ENCODE measurements at regions not wholly inside any gene's neighbourhood (a gene's known extent, or its start where the extent isn't known, plus 50 kb on each side); places are given as distances from the start of the nearest gene placed in this dataset.

DNA sequence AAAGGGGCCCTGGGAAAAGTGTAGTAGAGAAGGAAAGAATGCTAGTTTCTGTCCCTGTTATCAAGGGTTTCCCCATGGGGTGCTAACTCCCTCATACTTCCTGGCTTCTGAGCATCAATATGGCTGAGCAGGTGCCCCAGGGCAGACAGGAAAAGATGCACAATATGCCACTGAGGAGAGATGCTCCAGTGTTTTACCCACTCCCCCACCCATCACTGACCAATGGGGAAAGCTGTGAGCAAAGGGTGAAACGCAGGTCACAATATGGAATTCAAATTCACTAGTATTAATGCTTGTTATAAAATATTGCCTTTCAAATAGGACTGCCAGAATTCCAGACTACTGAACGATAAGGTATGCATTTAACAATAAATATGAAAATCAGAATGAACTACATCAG lies 187.5 kb upstream of the CTNNB1 start:
- no peak overlapping the region for H3K27ac ChIP-seq
- TF ChIP-seq, protein P1, sequence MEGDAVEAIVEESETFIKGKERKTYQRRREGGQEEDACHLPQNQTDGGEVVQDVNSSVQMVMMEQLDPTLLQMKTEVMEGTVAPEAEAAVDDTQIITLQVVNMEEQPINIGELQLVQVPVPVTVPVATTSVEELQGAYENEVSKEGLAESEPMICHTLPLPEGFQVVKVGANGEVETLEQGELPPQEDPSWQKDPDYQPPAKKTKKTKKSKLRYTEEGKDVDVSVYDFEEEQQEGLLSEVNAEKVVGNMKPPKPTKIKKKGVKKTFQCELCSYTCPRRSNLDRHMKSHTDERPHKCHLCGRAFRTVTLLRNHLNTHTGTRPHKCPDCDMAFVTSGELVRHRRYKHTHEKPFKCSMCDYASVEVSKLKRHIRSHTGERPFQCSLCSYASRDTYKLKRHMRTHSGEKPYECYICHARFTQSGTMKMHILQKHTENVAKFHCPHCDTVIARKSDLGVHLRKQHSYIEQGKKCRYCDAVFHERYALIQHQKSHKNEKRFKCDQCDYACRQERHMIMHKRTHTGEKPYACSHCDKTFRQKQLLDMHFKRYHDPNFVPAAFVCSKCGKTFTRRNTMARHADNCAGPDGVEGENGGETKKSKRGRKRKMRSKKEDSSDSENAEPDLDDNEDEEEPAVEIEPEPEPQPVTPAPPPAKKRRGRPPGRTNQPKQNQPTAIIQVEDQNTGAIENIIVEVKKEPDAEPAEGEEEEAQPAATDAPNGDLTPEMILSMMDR (conservative IDR thresholded peaks at IDR 0.05; ENCODE audit: low read depth) = no peak
- POLR2A ChIA-PET (ENCODE audit: low non-redundant PET) = no interaction called here
- CTCF ChIA-PET = no interaction called here
- DNase-seq (ENCODE audit: low spot score) = no peak

- TF ChIP-seq, protein P1 (conservative IDR thresholded peaks at IDR 0.05; ENCODE audit: low read depth) = no peak
- POLR2A ChIA-PET (ENCODE audit: low non-redundant PET) = no interaction called here
- CTCF ChIA-PET = no interaction called here
- H3K27ac ChIP-seq = no peak overlapping the region
- no peak for DNase-seq (ENCODE audit: low spot score)
These were observed 180.4 kb upstream of the CTNNB1 start for GRCh38 chr3:41018855-41019254.

GRCh38 chr3:41024031-41024836 lies 175.1 kb upstream of the CTNNB1 start:
- no peak overlapping the region for H3K27ac ChIP-seq
- ChIA-PET POLR2A (ENCODE audit: low non-redundant PET) (no interaction called here), CTCF (no interaction called here)
- DNase-seq (ENCODE audit: low spot score) = no peak
- TF ChIP-seq, protein P1 (conservative IDR thresholded peaks at IDR 0.05; ENCODE audit: low read depth) = no peak

- ChIA-PET CTCF (interaction anchor here (0.6 kb wide), 2 partner anchors 211 to 1054 kb away, joined by 3 to 4 read pairs; no protein-coding TSS in a partner anchor), POLR2A (ENCODE audit: low non-redundant PET) (no interaction called here)
- DNase-seq (ENCODE audit: low spot score) = no peak
- H3K27ac ChIP-seq = no peak overlapping the region
- TF ChIP-seq, protein P1 (conservative IDR thresholded peaks at IDR 0.05; ENCODE audit: low read depth) = no peak
These were observed 172.7 kb upstream of the CTNNB1 start for GRCh38 chr3:41026394-41027177.

- DNase-seq (ENCODE audit: low spot score) = no peak
- TF ChIP-seq, protein P1 (conservative IDR thresholded peaks at IDR 0.05; ENCODE audit: low read depth) = no peak
- POLR2A ChIA-PET (ENCODE audit: low non-redundant PET) = no interaction called here
- CTCF ChIA-PET = no interaction called here
- no peak overlapping the region for H3K27ac ChIP-seq
These were observed 169.9 kb upstream of the CTNNB1 start for GRCh38 chr3:41029356-41029755.

DNA sequence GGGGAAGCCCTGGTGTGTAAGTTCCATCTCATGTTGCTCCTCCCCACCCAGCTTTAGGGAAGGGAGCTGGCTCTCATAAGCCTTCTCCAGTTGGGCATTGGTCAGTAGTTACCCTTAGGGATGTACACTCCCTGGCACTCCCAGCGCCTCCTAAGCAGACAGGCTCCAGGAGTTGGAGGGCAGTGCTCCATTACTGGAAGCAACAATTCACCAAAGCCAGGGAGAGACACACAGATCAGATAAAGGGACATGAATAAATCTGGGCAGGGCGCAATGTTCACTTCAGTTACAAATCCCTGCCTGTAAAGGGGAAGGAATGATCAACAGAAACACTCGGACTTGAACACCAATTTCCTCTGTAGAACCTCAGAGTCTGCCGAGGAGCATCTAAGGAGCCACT lies 169.1 kb upstream of the CTNNB1 start:
- no peak for DNase-seq (ENCODE audit: low spot score)
- ChIA-PET CTCF (no interaction called here), POLR2A (ENCODE audit: low non-redundant PET) (no interaction called here)
- TF ChIP-seq, protein P1 (conservative IDR thresholded peaks at IDR 0.05; ENCODE audit: low read depth) = no peak
- no peak overlapping the region for H3K27ac ChIP-seq
